Osteoblast (primary cell): ENCODE measurements at regions not wholly inside any gene's neighbourhood (a gene's known extent, or its start where the extent isn't known, plus 50 kb on each side); places are given as distances from the start of the nearest gene placed in this dataset.

Source experiments
- DNase-seq: peaks from one replicate; pipeline ENCODE4 v3.0.0; 2011; ENCODE audit warnings: low spot score, mixed read lengths; ENCODE audit not compliant: insufficient read length; ENCODE audit errors: missing footprints
- H2AFZ ChIP-seq: 2 replicates; pipeline ENCODE4 v1.6.0; 2011; ENCODE audit warnings: mild to moderate bottlenecking, low read length
- H3K27ac ChIP-seq: 2 replicates; pipeline ENCODE4 v1.5.1; 2011; ENCODE audit warnings: mild to moderate bottlenecking, low read depth, low read length, moderate library complexity
- H3K27me3 ChIP-seq: 2 replicates; pipeline ENCODE4 v1.6.0; 2012; ENCODE audit warnings: mild to moderate bottlenecking, control low read depth, inconsistent platforms, low read length, moderate library complexity; ENCODE audit not compliant: insufficient read depth
- H3K36me3 ChIP-seq: 2 replicates; pipeline ENCODE4 v1.5.1; 2011; ENCODE audit warnings: mild to moderate bottlenecking, low read length, control low read depth, moderate library complexity; ENCODE audit not compliant: insufficient read depth
- H3K4me1 ChIP-seq: 2 replicates; pipeline ENCODE4 v1.5.1; 2011; ENCODE audit warnings: mild to moderate bottlenecking, low read length, control low read depth, moderate library complexity; ENCODE audit not compliant: insufficient read depth
- H3K4me2 ChIP-seq: 2 replicates; pipeline ENCODE4 v1.6.0; 2011; ENCODE audit warnings: mild to moderate bottlenecking, low read length; ENCODE audit not compliant: insufficient read depth
- H3K4me3 ChIP-seq: fragments of 200-600 bp; sonication (generic); 3 replicates; pipeline ENCODE4 v1.5.1; 2012; ENCODE audit warnings: mild to moderate bottlenecking, low read length, inconsistent platforms; ENCODE audit not compliant: insufficient read depth
- H3K79me2 ChIP-seq: 2 replicates; pipeline ENCODE4 v1.6.0; 2012; ENCODE audit warnings: mild to moderate bottlenecking, low read length, control low read depth, inconsistent platforms; ENCODE audit not compliant: insufficient read depth
- H3K9me3 ChIP-seq: 2 replicates; pipeline ENCODE4 v1.5.1; 2011; ENCODE audit warnings: low read depth, low read length, control low read depth
- H4K20me1 ChIP-seq: 2 replicates; pipeline ENCODE4 v1.6.0; 2012; ENCODE audit warnings: mild to moderate bottlenecking, low read length, control low read depth; ENCODE audit not compliant: insufficient read depth
- CTCF ChIP-seq: IDR thresholded peaks from 2 replicates; pipeline ENCODE4 v1.5.1; 2011; ENCODE audit warnings: mild to moderate bottlenecking, low read depth, low read length, moderate library complexity; ENCODE audit errors: extremely low read depth

DNA sequence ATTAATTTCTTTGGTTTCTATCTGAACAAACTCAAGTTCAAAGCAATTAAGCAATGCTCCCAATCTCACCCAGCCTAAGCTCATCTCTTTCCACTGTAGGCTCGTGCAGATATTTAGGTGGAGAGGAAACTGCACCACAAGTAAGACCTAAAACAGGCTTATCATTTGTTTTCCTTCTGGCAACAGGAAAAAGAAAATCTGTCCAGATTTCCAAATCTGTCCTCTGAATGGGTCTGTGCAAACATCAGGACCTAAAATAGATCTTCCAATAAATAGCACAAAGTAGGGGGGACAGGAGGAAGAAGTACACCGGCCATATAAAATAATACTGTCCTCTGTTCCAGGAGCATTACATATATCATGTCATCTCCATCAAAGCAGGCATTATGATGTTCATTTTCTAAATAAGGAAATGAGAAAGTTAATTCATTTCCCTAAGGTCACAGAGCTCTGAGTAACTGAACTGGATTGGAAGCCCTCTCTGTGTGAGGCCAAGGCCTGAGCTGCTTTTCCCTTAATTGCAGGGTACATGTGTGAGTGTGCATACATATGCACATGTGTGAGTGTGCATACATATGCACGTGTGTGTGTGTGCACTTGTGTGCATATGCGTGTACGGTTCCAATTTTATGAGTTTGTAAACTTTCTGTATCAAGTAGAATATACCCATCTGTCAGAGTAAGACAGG is 92.8 kb upstream of the PARD3 start:
- Histone ChIP-seq H2AFZ (no peak overlapping the region), H3K4me1 (peaks cover 24% of the 10 kb centered on the region), H3K79me2 (no peaks in the 10 kb centered on the region), H3K4me3 (no peak overlapping the region), H3K4me2 (peak overlapping the region; percentile 69), H3K9me3 (no peaks in the 10 kb centered on the region), H3K36me3 (no peaks in the 10 kb centered on the region), H4K20me1 (no peaks in the 10 kb centered on the region), H3K27ac (peak overlapping the region; percentile 73), H3K27me3 (no peaks in the 10 kb centered on the region)
- TF ChIP-seq CTCF = no peak
- DNase-seq = peak; percentile 62

GRCh38 chr10:34906067-34906965 is 91.2 kb upstream of the PARD3 start:
- H2AFZ ChIP-seq = peak overlapping the region; percentile 21
- no peak for TF ChIP-seq CTCF

DNA sequence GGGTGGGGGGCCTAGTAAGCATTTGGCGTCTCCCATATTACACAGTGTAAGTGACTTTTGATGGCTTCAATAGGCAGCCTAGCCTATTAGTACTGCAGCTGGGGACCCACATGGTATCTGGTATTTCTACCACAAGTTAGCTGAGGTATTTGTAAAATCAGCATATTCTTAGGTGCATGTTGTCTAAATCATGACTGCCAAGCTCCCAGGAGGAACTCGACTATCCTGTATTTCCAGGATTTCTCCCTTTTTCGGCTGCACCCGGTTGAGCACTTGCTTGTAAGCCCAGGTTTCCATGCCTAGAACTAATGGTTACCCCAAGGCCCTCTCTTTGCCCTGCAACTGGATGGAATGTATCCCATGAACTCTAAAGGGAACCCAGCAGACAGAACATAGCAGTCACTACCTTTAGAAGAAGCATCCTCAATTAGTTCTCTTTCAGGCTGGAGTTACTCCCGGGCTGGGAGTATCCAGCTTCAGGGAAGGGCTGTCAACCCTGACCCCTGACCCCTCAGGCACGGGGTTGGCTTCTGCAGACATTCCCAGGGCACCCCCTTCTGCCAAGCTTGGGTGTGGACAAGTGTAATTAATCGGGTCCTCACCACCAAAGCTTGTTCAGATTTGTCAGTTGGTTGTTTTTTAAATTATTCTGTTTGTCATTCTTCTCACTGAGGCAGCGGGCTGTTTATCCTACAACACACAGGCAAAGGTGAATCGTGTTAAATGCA is 90.3 kb upstream of the PARD3 start:
- H3K4me2 ChIP-seq = no peak overlapping the region
- no peak overlapping the region for H3K4me3 ChIP-seq
- H3K36me3 ChIP-seq = no peaks in the 10 kb centered on the region
- H3K27ac ChIP-seq = no peak overlapping the region
- no peaks in the 10 kb centered on the region for H4K20me1 ChIP-seq
- H3K79me2 ChIP-seq = no peaks in the 10 kb centered on the region
- no peaks in the 10 kb centered on the region for H3K9me3 ChIP-seq
- H3K4me1 ChIP-seq = peaks cover 24% of the 10 kb centered on the region
- no peak for DNase-seq
- H3K27me3 ChIP-seq = no peaks in the 10 kb centered on the region
- no peak for TF ChIP-seq CTCF
- H2AFZ ChIP-seq = no peak overlapping the region

More at GRCh38 chr10:34906067-34906965, 91.2 kb upstream of the PARD3 start:
- Histone ChIP-seq H3K27me3 (no peaks in the 10 kb centered on the region), H3K4me1 (peaks cover 24% of the 10 kb centered on the region), H3K79me2 (no peaks in the 10 kb centered on the region), H4K20me1 (no peaks in the 10 kb centered on the region), H3K9me3 (no peaks in the 10 kb centered on the region), H3K4me3 (no peak overlapping the region), H3K36me3 (no peaks in the 10 kb centered on the region), H3K27ac (no peak overlapping the region), H3K4me2 (no peak overlapping the region)
- DNase-seq = no peak
